ENCODE measurements at regions not wholly inside any gene's neighbourhood (a gene's known extent, or its start where the extent isn't known, plus 50 kb on each side); places are given as distances from the start of the nearest gene placed in this dataset.

DNA sequence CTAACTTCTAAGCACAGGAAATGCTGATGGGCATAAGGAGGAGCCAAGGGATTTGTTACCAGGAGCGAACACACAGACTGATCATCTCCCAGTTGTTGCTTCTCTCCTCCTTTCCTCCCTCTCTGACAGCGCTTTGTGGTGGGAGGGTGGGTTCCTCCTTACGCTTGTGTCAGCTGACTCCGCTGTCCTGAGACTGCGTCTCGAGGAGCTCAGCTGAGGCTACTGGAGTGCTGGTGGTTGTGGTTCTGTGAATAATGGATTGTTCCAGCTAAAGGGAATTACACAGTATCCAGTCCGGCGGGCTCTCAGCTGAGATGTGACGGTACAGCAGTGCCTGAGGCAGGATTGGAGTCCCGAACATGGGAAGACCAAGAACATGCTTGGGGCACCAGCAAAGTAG is 113.4 kb downstream of the CTNND1 start:
- no peak overlapping the region for H2AK5ac ChIP-seq (ENCODE audit: low read depth, low read length)
- H2BK20ac ChIP-seq (ENCODE audit: low read depth, low read length): no peak overlapping the region
- H3K14ac ChIP-seq (replicated peaks; ENCODE audit: low read depth, low read length): no peak overlapping the region
- H4K91ac ChIP-seq (ENCODE audit: insufficient read depth, low read depth, low read length): no peak overlapping the region
- H3K4ac ChIP-seq (ENCODE audit: low read depth, low read length): no peak overlapping the region
- H3K79me1 ChIP-seq (ENCODE audit: low read depth in 1 of 2, low read length in 2 of 2): no peaks in the 10 kb centered on the region
- H2AFZ ChIP-seq (replicated peaks; ENCODE audit: low read length, poor library complexity): no peak overlapping the region
- H3K18ac ChIP-seq (ENCODE audit: low read depth, low read length): no peak overlapping the region
- DNase-seq: no peak
- no peak for TF ChIP-seq SMC3 (IDR thresholded peaks at IDR 0.05; ENCODE audit: low read depth, low read length)
- dilution Hi-C loops (cut with HindIII; ENCODE audit: low sequenced_read_pairs, unreplicated experiment): no loop called here
- H4K8ac ChIP-seq (ENCODE audit: low read depth in 2 of 2, low read length in 2 of 2): no peak overlapping the region
- no peaks in the 10 kb centered on the region for H4K20me1 ChIP-seq (ENCODE audit: insufficient read depth, low read length)
- H3K4me3 ChIP-seq (ENCODE audit: insufficient read depth, low read depth, low read length): no peak overlapping the region
- no peak overlapping the region for H3K27ac ChIP-seq (ENCODE audit: insufficient read depth, low read length)
- ChIA-PET POLR2A (ENCODE audit: unreplicated experiment) (interaction anchor here (0.6 kb wide), 1 partner anchor 163 kb away, joined by 4 read pairs; no protein-coding TSS in a partner anchor), CTCF (no interaction called here)
- no peaks in the 10 kb centered on the region; the same call in 1 of the 2 replicates for H3K27me3 ChIP-seq (ENCODE audit: control insufficient read depth, insufficient read depth, low read length)
- no peaks in the 10 kb centered on the region for H3K9me3 ChIP-seq (ENCODE audit: control insufficient read depth, insufficient read depth, low read length)
- H2BK120ac ChIP-seq (ENCODE audit: low read depth, low read length): no peak overlapping the region
- no peak overlapping the region for H2BK5ac ChIP-seq (ENCODE audit: low read depth, low read length, poor library complexity, severe bottlenecking)
- in situ Hi-C loops (cut with MboI; ENCODE audit: low sequenced_read_pairs): no loop called here
- H2AK9ac ChIP-seq (replicated peaks; ENCODE audit: low read depth, low read length, poor library complexity): no peak overlapping the region
- H3K23ac ChIP-seq (ENCODE audit: low read depth, low read length): no peak overlapping the region
- no peak overlapping the region for H3K9ac ChIP-seq (ENCODE audit: low read depth, low read length)
- intact Hi-C loops (cut with micrococcal nuclease): no loop called here
- no peaks in the 10 kb centered on the region for H3K36me3 ChIP-seq (ENCODE audit: control insufficient read depth, insufficient read depth, low read length)
- H3K56ac ChIP-seq (ENCODE audit: extremely low read depth, insufficient read depth, low read length): no peak overlapping the region
- no peak overlapping the region; the same call in 2 of the 3 replicates for H2BK15ac ChIP-seq (ENCODE audit: low read depth, low read length)
- H4K5ac ChIP-seq (ENCODE audit: low read depth, low read length): no peak overlapping the region
- ATAC-seq (ENCODE audit: low read depth): no peak
- no peak overlapping the region for H3K4me2 ChIP-seq (ENCODE audit: low read depth, low read length)
- no peaks in the 10 kb centered on the region; the same call in 1 of the 2 replicates for H3K4me1 ChIP-seq (ENCODE audit: control insufficient read depth, insufficient read depth, low read length)
- BruUV-seq (replicated peaks): no TSS peak
- no CpG with 5 or more reads among the region's 10 CpGs for WGBS, 2 experiments (ENCODE audit: extremely low coverage in 2 of 2, insufficient read length in 1 of 2)
- no peaks in the 10 kb centered on the region; the same call in 1 of the 2 replicates for H3K9me1 ChIP-seq (ENCODE audit: insufficient read depth, low read length)
